ENCODE measurements at regions not wholly inside any gene's neighbourhood (a gene's known extent, or its start where the extent isn't known, plus 50 kb on each side); places are given as distances from the start of the nearest gene placed in this dataset.

DNA sequence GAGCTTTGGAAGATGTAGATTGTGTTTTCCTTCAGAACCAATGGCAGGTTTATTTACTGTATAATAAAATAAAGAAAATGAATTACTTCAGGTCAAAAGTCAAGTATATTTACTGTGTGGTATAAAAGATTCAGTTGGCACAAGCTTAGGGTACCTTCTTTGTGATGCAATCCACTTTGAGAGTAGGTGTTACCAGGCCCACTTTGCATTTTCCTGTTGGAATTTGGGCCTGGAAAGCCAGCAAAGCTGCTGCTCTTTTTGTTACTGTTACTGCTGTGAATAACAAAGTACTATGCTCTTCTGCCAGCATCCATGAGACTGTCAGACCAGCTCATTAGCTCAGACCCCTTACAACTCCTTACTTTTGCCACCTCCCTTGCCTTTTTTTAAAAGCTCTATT is 649.0 kb upstream of the SEL1L start (continued):
- TF ChIP-seq CTCF (IDR thresholded peaks at IDR 0.05) (no peak), TEAD1 (CRISPR knock-in tag; IDR thresholded peaks at IDR 0.05) (no peak)

DNA sequence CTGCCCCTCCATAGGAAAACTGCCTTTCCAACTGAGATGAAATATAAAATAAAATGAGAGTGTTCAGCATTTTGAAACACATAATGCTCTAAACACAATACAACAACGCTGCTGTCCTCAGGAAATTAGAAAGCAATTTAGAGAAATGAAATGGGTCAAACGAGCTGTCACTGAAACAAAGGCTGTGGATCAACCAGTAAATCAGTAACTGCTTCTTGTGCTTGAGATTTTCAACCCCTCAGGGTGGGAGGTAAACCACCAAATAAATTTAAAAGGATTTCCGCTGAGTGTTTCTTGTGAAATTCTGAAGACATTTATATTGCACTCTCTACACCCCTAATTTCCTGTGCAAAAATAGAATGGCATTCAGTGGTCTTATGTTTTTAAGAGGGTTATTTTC is 657.1 kb upstream of the SEL1L start:
- CTCF ChIA-PET: no interaction called here
- POLR2A ChIA-PET: no interaction called here
- DNase-seq (ENCODE audit: low spot score) (no peak), ATAC-seq (no peak)
- Mint-ChIP-seq H3K4me3 (no peak overlapping the region), H3K27ac (no peak overlapping the region), H3K9me3 (peaks cover 39% of the 10 kb centered on the region), H3K4me1 (no peaks in the 10 kb centered on the region), H3K36me3 (peaks cover 5% of the 10 kb centered on the region), H3K27me3 (ENCODE audit: low read depth) (no peaks in the 10 kb centered on the region)
- TF ChIP-seq NFE2L1 (CRISPR knock-in tag; IDR thresholded peaks at IDR 0.05): no peak
- TF ChIP-seq, protein P1, sequence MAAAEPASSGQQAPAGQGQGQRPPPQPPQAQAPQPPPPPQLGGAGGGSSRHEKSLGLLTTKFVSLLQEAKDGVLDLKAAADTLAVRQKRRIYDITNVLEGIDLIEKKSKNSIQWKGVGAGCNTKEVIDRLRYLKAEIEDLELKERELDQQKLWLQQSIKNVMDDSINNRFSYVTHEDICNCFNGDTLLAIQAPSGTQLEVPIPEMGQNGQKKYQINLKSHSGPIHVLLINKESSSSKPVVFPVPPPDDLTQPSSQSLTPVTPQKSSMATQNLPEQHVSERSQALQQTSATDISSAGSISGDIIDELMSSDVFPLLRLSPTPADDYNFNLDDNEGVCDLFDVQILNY (CRISPR knock-in tag; IDR thresholded peaks at IDR 0.05): no peak
- no peak for TF ChIP-seq ZNF232 (CRISPR knock-in tag; IDR thresholded peaks at IDR 0.05)
- TF ChIP-seq ATF3 (CRISPR knock-in tag; conservative IDR thresholded peaks at IDR 0.05): no peak
- no peak for TF ChIP-seq ATF2 (CRISPR knock-in tag; IDR thresholded peaks at IDR 0.05; ENCODE audit: borderline replicate concordance, low read depth)
- no peak for TF ChIP-seq FOXJ3 (CRISPR knock-in tag; IDR thresholded peaks at IDR 0.05; ENCODE audit: borderline replicate concordance)
- TF ChIP-seq, protein P2, sequence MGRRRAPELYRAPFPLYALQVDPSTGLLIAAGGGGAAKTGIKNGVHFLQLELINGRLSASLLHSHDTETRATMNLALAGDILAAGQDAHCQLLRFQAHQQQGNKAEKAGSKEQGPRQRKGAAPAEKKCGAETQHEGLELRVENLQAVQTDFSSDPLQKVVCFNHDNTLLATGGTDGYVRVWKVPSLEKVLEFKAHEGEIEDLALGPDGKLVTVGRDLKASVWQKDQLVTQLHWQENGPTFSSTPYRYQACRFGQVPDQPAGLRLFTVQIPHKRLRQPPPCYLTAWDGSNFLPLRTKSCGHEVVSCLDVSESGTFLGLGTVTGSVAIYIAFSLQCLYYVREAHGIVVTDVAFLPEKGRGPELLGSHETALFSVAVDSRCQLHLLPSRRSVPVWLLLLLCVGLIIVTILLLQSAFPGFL (CRISPR knock-in tag; IDR thresholded peaks at IDR 0.05; ENCODE audit: borderline replicate concordance): no peak
- TF ChIP-seq CBFB (CRISPR knock-in tag; IDR thresholded peaks at IDR 0.05; ENCODE audit: low read depth): no peak
- TF ChIP-seq ZNF671 (CRISPR knock-in tag; IDR thresholded peaks at IDR 0.05): no peak
- no peak for TF ChIP-seq ERG (CRISPR knock-in tag; IDR thresholded peaks at IDR 0.05)

GRCh38 chr14:82192387-82192786 is 658.7 kb upstream of the SEL1L start:
- peaks cover 5% of the 10 kb centered on the region for H3K36me3 Mint-ChIP-seq
- ChIA-PET POLR2A (interaction anchor here (0.6 kb wide), 2 partner anchors 40 to 149 kb away, joined by 3 read pairs; no protein-coding TSS in a partner anchor), CTCF (no interaction called here)
- no peaks in the 10 kb centered on the region for H3K4me1 Mint-ChIP-seq
- no peak overlapping the region for H3K4me3 Mint-ChIP-seq
- no peak overlapping the region for H3K27ac Mint-ChIP-seq
- ATAC-seq (no peak), DNase-seq (ENCODE audit: low spot score) (no peak)
- H3K27me3 Mint-ChIP-seq (ENCODE audit: low read depth): no peaks in the 10 kb centered on the region
- H3K9me3 Mint-ChIP-seq: peaks cover 28% of the 10 kb centered on the region
- TF ChIP-seq AFF4 (CRISPR knock-in tag; IDR thresholded peaks at IDR 0.05; ENCODE audit: borderline replicate concordance) (no peak), ZNF512 (CRISPR knock-in tag; IDR thresholded peaks at IDR 0.05; ENCODE audit: borderline replicate concordance) (no peak), NFYB (CRISPR knock-in tag; conservative IDR thresholded peaks at IDR 0.05; ENCODE audit: low read depth) (no peak), ZNF232 (CRISPR knock-in tag; IDR thresholded peaks at IDR 0.05) (no peak), HMGXB4 (CRISPR knock-in tag; IDR thresholded peaks at IDR 0.05) (no peak), SOX15 (CRISPR knock-in tag; IDR thresholded peaks at IDR 0.05) (no peak)
- TF ChIP-seq, protein P3, sequence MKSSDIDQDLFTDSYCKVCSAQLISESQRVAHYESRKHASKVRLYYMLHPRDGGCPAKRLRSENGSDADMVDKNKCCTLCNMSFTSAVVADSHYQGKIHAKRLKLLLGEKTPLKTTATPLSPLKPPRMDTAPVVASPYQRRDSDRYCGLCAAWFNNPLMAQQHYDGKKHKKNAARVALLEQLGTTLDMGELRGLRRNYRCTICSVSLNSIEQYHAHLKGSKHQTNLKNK (CRISPR knock-in tag; IDR thresholded peaks at IDR 0.05): no peak

Data from WTC11 (cell line).